ENCODE measurements at regions not wholly inside any gene's neighbourhood (a gene's known extent, or its start where the extent isn't known, plus 50 kb on each side); places are given as distances from the start of the nearest gene placed in this dataset.

GRCh38 chr16:82329504-82330192, 159.6 kb upstream of the MPHOSPH6 start:
- Histone ChIP-seq H4K20me1 (replicated peaks in 1 of 2; ENCODE audit: control insufficient read depth in 1 of 2, insufficient read depth in 2 of 2, low read length in 2 of 2) (no peaks in the 10 kb centered on the region), H3K79me2 (ENCODE audit: control insufficient read depth in 1 of 2, insufficient read depth in 2 of 2, low read length in 2 of 2) (no peaks in the 10 kb centered on the region), H2BK12ac (ENCODE audit: low read depth, low read length) (no peak overlapping the region), H2BK15ac (ENCODE audit: low read length) (no peak overlapping the region), H3K36me3 (ENCODE audit: control insufficient read depth in 2 of 4, insufficient read depth in 4 of 4, low read length in 3 of 4) (no peaks in the 10 kb centered on the region; a peak in 1 of 8 replicates), H3K27ac (ENCODE audit: low read depth, low read length) (no peak overlapping the region), H2BK5ac (ENCODE audit: low read depth, low read length) (no peak overlapping the region), H3K23ac (ENCODE audit: insufficient read length) (no peak overlapping the region), H3K14ac (ENCODE audit: insufficient read length) (no peak overlapping the region), H3K4me3 (ENCODE audit: extremely low read depth in 1 of 4, insufficient read depth in 2 of 4, low read depth in 3 of 4, low read length in 4 of 4) (no peak overlapping the region), H2BK20ac (ENCODE audit: low read length) (no peak overlapping the region), H3K4ac (replicated peaks; ENCODE audit: insufficient read length, low read depth, low read length) (no peak overlapping the region), H3K9ac (replicated peaks in 1 of 4; ENCODE audit: extremely low read depth in 1 of 4, low read depth in 3 of 4, low read length in 3 of 4) (no peak overlapping the region), H2BK120ac (replicated peaks; ENCODE audit: low read depth, low read length) (no peak overlapping the region), H4K91ac (replicated peaks; ENCODE audit: insufficient read length, low read length) (no peak overlapping the region), H3K27me3 (replicated peaks in 1 of 4; ENCODE audit: control insufficient read depth in 3 of 4, extremely low read depth in 1 of 4, insufficient read depth in 3 of 4, low read length in 3 of 4) (no peaks in the 10 kb centered on the region), H3K18ac (ENCODE audit: extremely low read depth, low read length) (no peak overlapping the region), H3K23me2 (ENCODE audit: low read depth, low read length) (no peaks in the 10 kb centered on the region), H3K4me1 (replicated peaks in 1 of 4; ENCODE audit: control insufficient read depth in 3 of 4, insufficient read depth in 4 of 4, low read length in 3 of 4) (no peaks in the 10 kb centered on the region), H3K9me3 (ENCODE audit: insufficient read depth in 2 of 2, low read depth in 1 of 2, low read length in 1 of 2) (0 out of 4 replicates have a peak, but pooled peaks cover 0 to under 1% of the 10 kb centered on the region in 2 experiments), H4K8ac (ENCODE audit: extremely low read depth, insufficient read depth, low read length) (no peak overlapping the region), H3K79me1 (ENCODE audit: low read depth, low read length) (no peaks in the 10 kb centered on the region), H4K5ac (ENCODE audit: insufficient read length, low read depth, low read length) (no peak overlapping the region), H2AK5ac (ENCODE audit: low read depth, low read length) (no peak overlapping the region), H3K4me2 (ENCODE audit: insufficient read depth in 1 of 2, low read depth in 2 of 2, low read length in 2 of 2) (no peak overlapping the region), H3K56ac (replicated peaks; ENCODE audit: insufficient read length, low read depth, low read length) (no peak overlapping the region), H2AFZ (ENCODE audit: low read length) (0 out of 2 replicates have a peak overlapping the region, but pooled peaks have one; percentile 34)
- no peak for FAIRE-seq
- POLR2A ChIA-PET (ENCODE audit: partially characterized antibody): no interaction called here
- CTCF ChIA-PET (ENCODE audit: partially characterized antibody): interaction anchor here (0.6 to 1.1 kb wide), 3 partner anchors 10 to 18 kb away, joined by 3 to 4 read pairs (median 3); no protein-coding TSS in a partner anchor
- DNase-seq (ENCODE audit: low read depth in 1 of 2, low spot score in 2 of 2): no peak
- TF ChIP-seq RBBP5 (IDR thresholded peaks at IDR 0.05; ENCODE audit: borderline replicate concordance, low read depth, low read length) (no peak), CHD1 (IDR thresholded peaks at IDR 0.05; ENCODE audit: low read depth, low read length) (no peak), RAD21 (IDR thresholded peaks at IDR 0.05 in 1 of 2, conservative IDR thresholded peaks at IDR 0.05 in 1 of 2; ENCODE audit: low read depth in 2 of 2, low read length in 2 of 2) (no peak), JUN (IDR thresholded peaks at IDR 0.05; ENCODE audit: low read depth, low read length) (no peak), RNF2 (IDR thresholded peaks at IDR 0.05; ENCODE audit: borderline replicate concordance, low read depth, low read length, missing control alignments, poor library complexity, severe bottlenecking) (no peak), NANOG (IDR thresholded peaks at IDR 0.05; ENCODE audit: insufficient read depth, low read depth, low read length, poor library complexity, severe bottlenecking) (no peak), BCL11A (IDR thresholded peaks at IDR 0.05; ENCODE audit: low read depth in 2 of 2, low read length in 2 of 2) (no peak), FOSL1 (IDR thresholded peaks at IDR 0.05; ENCODE audit: insufficient read depth, low read depth, low read length) (no peak)
- TF ChIP-seq, protein P1, sequence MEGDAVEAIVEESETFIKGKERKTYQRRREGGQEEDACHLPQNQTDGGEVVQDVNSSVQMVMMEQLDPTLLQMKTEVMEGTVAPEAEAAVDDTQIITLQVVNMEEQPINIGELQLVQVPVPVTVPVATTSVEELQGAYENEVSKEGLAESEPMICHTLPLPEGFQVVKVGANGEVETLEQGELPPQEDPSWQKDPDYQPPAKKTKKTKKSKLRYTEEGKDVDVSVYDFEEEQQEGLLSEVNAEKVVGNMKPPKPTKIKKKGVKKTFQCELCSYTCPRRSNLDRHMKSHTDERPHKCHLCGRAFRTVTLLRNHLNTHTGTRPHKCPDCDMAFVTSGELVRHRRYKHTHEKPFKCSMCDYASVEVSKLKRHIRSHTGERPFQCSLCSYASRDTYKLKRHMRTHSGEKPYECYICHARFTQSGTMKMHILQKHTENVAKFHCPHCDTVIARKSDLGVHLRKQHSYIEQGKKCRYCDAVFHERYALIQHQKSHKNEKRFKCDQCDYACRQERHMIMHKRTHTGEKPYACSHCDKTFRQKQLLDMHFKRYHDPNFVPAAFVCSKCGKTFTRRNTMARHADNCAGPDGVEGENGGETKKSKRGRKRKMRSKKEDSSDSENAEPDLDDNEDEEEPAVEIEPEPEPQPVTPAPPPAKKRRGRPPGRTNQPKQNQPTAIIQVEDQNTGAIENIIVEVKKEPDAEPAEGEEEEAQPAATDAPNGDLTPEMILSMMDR (IDR thresholded peaks at IDR 0.05; ENCODE audit: control extremely low read depth in 1 of 3, insufficient read depth in 1 of 3, low read depth in 1 of 3, low read length in 3 of 3): no peak
- WGBS, 2 experiments (ENCODE audit: extremely low coverage in 1 of 2, insufficient coverage in 1 of 2, insufficient read length in 1 of 2, insufficient replicate concordance in 2 of 2, low coverage in 1 of 2, low lambda C conversion rate in 2 of 2, missing lambda C conversion rate in 1 of 2): 84% methylated on average over 11 of the region's 11 CpGs; no CpG with 5 or more reads in 1 of the 2 experiments

Data from H1 (cell line).